NCI-H774 (cell line): ENCODE measurements at regions not wholly inside any gene's neighbourhood (a gene's known extent, or its start where the extent isn't known, plus 50 kb on each side); places are given as distances from the start of the nearest gene placed in this dataset.

Source experiments
- DNase-seq: peaks from one replicate; lab custom pipeline; 2025; lab: John Stamatoyannopoulos, UW

DNA sequence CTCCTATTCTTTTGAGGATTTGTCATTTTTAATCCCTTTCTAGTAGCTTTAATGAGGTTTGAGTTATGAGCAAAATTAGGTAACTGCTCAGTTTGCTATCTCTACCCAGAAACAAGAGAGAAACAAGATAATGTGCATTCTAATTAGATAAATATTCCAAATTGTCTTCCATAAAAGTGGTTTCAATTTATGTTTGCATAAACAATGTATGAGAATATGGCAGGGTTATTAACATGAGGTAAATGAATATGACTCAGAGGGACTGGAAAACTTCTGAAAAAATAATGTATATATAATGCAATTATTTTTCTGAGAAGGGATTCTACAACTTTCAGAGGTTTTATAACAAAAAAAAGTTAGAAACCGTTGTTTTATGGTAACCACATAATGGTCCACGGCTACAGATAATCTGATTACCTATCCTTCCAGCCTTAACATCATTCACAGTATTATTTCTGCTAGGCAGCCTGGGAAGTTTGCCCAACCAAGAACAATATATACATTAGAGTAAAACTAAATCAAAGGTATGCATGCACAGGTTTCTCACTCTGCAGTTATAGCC, 101.2 kb downstream of the CRPPA start:
- no peak for DNase-seq

DNA sequence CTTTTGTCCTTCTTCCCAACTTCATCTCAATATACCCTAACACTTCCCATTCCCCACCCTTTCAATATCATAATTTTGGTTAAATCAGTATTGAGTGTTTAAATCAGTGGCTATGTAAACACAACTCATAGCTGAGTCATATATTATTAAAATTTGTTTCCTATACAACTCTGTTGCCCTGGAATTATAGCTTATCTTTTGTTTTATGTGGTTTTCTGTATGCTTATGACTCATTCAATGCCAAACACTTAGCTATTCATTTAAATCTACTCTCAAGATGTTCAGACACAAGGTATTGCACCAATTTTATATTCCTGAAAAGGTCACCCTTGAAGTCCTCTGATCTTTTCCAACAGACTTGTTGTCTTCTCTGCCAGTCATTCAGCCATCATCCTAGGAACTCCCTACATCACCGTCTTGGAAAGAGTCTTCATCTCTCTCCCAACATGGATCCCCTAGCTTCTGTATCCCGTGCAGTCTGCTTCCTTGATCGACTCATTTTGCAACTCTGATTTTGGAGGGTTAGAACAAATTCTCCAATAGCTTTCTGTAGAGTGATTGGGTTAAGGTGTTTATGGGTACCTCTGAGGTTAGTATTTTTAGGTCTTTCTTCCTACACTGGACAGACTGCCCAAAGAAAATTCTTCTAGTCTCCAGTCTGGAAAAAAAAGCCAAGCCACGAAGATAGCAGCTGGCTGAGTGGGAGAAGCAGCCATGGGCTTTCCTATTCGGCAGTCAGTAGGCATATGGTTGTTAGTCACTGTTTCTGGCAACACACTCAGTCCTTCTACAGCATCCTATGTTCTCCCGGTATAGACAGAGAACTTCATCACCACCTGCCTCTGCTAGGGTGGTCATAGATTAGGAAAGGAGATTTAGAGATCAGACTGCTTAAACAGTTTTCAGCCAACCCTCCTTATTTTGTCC, 102.1 kb downstream of the CRPPA start:
- DNase-seq: no peak

DNA sequence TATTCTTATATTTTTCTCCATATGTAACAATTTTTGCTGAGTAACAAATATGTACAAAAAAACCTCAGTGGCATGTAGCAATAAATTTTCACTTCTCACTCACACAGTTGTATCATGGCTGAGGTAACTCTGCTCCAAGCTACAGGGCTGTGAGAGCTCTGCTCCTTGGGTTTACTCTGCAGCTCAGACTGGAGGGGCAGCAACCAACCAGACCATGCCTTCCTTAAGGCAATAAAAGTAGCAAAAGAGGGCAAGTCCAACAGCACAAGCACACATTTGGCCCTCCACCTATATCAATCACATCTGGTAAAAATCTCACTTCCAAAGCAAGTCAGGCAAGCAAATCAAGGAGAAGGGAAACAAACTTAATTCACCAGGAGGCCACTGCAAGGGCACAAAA, 102.9 kb downstream of the CRPPA start:
- DNase-seq: no peak

DNA sequence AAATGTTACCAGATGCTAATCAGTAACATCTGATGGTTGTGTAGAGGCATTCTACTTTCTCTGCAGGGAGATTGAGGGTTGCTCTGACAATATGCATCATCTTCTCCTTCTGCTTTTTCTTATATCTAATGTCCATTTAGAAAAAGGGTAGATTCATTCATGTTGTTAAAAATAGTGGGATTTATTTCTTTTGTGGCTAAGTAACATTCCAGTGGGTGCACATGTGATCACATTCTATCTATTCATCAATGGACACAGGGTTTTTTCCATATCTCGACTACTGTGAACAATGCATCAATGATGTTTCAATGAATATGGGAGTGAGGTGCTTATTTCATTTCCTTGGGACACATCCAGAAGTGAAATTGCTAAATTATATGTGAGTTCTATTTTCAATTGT, 103.9 kb downstream of the CRPPA start:
- DNase-seq: no peak

DNA sequence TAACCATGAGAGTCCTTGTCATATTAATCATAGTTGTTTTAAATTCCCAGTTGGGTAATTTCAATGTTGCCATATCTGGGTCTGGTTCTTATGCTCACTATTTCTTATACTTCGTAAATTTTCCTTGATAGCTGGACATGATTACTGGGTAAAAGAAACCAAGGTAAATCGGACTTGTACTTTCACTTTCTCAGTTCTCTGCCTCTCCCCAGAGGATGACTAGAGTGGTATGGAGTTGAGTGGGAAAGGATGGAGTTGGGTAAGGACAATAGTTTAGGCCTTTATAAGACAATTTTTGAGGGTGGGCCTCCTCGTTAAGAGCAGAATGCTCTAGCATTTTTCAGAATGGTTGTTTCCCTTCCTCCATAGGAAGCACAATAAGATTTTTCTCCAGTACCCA, 106.1 kb downstream of the CRPPA start:
- no peak for DNase-seq

DNA sequence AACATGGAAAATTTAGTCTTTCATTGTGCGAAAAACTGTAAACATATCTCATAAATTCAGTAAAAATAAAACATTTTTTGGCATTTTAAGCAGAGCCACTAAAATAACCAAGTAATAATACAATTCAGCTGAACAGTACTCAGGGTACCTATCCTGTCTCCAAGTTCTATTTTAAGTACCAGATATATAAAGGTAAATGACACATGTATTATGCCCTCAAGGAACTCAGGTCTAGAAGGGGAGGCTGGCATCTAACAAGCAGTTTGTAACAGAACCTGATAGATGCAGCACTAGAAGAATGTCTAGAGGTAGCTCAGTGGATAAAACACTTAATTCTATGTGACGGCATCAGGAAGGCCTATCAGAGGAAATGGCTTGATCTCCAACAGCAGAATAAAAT, 112.2 kb downstream of the CRPPA start:
- no peak for DNase-seq

DNA sequence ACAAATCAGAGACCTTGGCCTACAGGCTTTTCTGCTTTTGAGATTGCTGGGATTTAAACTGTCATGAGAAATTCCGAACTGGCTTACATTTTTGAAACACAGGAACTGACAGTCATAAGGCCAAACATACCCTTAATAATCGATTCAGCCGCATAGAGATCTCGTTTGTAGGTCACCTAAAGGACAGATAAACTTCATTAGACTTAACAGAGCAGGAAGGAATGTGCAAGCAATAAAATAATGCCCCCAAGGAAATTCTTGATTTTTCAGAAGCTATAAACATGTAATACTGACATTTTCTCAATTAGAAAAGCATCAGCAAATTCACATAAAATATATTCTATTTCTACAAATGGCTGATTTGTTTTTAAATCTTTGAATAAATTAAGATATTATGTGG, 120.0 kb downstream of the CRPPA start:
- DNase-seq: no peak

DNA sequence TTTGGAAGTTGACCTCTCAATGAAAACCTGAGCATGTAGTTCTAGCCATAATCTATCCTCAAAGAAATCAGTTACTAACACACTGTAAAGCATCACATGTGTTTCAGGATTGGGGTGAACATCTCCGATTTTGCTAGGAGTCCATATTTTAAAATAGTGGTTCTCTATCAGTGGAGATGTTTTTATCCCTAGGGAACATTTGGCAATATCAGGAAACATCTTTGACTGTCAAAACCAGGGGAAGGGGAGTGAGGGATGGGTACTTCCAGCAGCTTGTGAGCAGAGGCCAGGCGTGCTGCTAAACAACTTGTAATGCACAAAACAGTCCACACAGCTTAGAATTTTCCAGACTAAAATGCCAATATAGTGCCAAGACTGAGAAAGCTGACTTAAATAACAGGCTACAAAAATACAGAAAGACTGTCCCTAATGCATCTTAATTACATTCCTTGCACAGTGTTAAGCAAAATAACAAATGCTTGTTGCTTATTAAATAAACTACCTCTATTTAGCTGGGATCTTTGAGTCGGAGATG, 120.9 kb downstream of the CRPPA start:
- DNase-seq: no peak

DNA sequence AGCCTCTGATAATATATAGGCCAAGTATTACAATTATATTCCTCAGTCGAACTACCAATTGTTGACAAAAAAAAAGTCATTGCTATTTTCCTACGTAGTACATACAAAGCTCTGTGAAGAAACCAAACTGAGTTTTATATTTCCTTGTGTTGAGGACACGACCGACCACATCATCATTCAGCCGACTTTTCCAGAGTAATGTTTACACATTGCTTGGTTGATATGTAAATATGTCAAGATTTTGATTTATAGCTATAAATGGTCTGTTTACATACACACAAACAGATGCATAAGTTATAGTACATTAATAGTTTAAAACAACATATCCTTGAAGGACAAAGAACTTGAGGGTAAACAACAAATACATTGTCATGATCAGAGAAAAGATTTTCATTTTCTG, 121.5 kb downstream of the CRPPA start:
- DNase-seq: no peak

DNA sequence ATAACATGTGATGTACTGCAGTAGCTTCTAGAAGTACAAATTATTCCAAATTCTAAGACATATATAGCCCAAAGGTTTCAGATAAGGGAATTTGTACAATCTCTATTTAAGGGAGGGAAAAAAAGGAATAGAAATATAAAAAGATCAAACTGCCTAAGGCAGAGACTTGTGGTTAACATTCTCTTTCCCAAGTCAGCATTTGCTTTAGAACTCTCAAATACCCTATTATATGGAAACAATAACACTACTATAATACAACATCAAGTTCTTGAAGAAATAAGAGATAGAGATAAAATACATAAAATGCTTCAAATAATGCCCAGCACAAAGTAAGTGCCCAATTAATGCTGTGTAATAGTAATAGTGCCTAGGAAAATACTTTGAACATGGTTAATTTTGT, 123.1 kb downstream of the CRPPA start:
- no peak for DNase-seq

DNA sequence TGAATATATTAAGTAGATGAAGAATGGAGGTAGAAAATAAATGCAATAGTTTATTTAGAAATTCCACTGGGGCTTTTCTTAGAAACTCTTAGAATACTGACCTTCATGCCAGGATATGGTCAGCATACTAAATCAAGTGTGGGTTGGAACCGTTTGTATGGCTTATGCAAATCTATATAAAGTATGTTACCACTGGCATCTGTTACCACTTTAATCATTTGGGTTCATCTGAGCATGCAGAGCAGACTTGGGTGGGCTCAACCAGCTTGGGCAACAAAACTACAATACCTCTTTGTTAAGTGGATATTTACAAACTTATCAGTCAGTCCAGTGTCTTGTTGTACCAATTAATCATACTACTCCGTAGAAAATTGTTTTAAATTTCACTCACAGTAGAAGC, 125.8 kb downstream of the CRPPA start:
- DNase-seq: no peak

DNA sequence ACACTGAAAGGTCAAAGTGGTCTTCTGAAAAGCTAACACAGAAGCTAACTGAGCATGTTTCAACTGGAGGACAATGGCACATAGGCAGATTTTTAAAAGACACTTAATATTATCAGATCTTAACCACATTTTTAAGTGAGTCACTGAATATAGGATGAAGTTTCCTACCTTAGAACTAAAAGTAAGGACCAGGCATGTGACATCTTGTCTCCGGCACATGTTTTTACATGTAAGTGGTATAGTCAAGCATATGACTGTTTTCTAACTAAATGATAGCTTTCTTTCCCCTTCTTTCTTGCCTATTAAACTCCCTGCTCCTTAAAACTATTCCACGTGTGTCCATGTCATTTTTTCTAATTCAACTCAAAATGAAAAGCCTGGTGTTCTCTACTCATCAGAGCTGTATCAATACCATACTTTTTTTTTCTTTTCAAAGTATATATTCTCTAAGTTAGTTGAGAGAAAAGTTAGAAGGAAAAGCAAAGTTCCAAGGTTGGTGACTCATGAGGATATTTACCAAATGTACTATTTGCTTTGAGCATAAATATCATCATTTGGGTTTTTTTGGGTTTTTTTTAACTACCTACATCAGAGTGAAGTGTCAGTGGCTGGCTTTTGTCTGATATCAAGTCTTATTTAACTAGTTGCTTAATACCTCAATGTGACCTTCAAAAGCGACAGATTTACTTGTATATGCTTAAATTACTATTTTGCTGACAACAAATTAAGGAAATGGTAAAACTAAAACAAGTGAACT, 127.5 kb downstream of the CRPPA start:
- DNase-seq: no peak

DNA sequence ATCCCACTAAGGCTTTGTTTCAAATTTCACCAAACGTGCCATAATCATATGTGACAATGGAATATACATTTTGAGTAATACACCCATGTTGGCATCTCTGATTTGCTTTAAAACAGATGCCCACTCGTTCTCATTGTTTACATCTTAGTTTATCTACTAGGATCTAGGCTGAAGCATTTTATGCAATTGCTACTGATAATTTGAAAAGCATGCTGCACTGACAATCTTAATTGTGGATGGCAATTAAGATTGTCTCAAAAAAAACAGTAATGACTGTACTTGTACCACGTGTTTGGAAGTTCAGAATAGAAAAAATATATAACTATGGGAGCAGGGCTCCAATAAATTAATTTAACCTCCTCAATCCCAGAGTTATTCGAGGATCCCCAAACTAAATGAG, 136.8 kb downstream of the CRPPA start:
- DNase-seq: no peak

DNA sequence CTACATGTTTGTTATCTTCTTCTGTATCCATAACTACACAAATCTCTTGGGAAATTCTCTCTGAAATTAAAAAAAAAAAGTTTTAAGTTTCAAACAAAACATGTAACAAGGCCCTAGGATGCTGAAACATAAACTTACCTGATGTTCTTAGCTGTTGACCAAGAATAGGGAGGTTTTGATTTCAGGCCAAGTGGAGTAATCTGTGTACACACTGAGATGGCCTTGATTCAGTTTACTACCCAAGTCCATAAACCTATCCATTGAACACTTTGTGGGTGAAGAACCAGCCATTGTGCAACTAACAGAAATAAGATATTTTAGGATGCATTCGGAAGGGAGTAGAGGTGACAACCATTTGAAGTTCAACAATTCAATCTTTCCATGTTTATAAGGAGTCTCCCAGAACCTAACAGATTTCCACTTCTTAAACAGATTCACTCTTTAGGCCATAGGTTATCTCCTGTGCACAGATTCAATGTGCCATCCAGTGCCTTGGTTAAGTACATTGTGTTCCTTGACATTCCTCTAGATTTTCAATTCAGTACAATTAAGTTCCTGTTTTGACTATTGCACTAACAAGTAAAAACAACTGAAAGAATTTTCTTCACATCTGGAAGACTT, 143.1 kb downstream of the CRPPA start:
- DNase-seq: no peak

DNA sequence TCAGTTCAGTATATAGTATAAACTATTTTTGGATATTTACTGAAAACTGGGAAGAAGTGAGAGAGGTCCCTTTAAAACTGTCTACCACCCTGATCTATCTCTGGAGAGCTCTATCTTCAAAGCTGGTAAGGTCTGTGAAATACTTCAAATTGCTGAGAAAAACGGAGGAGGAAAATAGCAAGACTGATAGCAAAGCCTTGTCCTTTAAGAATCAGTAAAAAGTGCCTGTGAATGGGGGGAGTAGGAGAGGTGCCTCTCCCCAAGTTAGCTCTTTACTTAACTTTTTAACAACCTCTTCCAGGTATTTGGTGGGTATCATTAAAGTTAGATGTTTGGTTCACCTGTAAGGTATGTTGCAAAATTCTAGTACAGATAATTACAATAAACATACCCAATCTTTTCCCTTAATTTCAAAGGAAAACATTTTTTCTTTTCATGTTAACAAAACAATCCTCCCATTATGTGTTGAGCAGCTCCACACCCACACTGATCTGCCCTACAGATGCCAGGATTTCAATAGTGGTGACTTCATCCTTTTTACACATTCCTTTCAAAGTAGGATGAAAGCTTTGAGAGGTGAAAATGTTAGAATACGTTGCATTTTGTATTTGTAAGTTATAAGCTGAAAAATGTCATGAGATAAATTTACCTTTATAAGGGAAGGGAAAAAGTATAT, 149.2 kb downstream of the CRPPA start:
- DNase-seq: no peak

DNA sequence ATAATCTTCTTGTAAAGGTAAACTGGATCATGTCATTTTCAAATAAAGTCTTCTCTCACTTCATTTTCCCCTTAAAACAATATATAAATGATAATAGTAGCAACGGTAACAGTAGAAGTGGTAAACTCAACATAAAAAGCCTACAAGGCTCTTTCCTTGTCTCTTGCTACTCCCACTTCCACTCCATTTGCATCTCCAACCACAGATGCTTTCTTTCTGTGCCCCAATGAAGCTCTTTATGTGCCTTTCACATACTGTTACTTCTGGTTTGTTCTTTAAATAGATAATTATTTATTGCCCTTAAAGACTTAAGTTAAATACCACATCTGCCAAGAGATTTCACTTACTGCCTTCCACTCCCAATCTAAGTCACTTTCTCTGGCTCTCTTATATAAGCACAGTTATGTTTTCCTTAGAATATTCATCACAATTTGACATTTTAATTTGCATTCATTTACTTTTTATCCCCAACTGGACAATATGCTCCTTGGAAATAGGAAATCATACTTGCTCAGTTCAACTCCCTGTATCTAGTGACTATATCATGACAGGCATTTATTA, 149.9 kb downstream of the CRPPA start:
- no peak for DNase-seq

DNA sequence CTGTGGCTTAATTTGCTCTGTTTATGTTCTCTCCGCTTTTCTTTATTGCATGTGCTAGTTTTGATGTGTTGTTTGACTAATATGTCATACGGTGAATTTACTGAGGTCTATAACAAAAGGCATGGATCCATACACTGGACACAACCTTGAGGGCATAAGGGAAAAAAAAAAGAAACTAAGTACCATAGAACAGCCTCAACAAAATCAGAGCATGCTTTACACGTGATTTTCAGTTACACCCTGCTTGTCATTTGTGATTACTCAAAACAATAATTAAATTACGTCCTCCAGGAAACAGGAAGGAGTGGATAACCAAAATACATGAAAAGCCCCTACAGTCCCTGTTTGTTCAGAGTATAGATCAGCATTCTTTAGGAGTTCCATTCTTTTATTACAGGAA, 150.5 kb downstream of the CRPPA start:
- DNase-seq: no peak

DNA sequence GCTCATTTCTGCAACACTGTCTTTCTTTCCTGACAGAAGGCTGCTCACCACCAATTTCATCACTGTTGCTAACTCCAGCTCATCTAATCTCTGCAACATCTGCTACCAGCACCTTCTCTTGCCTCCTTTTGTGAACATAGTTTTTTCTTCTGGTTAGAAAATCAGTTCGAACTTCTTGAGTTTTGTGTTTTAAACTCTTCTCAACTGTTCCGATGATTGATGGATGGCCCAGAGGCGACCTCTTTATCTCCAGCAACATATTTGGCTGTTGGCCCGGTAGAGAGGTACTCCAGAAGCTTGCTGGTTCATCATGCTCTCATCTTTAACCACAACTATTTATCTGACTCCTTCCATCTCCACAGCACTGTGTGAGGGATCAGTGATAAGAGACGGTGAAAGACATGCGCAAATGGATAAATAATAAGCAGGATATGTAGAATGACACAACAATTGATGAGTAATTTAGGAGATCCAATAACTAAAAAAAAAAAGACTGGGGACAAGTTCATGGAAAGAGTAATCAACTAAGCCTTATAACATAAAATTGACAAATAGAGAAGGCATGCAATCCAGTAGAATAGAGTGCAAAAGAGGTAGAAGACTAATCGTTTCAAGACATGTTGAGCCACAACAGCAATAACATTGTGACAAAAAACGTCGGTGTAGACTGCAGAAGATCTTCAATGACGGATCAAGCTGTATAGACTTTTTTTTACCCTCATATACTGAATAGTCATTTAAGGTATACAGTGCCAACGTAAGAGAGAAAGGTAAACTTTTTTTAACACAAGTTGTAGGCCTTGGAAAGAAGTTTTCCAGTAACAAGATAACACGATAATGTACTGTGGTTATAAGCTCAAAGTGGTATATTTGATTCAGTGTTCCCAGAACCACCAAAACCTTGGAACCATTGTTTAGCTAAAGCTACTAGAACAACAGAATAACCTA, 152.2 kb downstream of the CRPPA start:
- no peak for DNase-seq

DNA sequence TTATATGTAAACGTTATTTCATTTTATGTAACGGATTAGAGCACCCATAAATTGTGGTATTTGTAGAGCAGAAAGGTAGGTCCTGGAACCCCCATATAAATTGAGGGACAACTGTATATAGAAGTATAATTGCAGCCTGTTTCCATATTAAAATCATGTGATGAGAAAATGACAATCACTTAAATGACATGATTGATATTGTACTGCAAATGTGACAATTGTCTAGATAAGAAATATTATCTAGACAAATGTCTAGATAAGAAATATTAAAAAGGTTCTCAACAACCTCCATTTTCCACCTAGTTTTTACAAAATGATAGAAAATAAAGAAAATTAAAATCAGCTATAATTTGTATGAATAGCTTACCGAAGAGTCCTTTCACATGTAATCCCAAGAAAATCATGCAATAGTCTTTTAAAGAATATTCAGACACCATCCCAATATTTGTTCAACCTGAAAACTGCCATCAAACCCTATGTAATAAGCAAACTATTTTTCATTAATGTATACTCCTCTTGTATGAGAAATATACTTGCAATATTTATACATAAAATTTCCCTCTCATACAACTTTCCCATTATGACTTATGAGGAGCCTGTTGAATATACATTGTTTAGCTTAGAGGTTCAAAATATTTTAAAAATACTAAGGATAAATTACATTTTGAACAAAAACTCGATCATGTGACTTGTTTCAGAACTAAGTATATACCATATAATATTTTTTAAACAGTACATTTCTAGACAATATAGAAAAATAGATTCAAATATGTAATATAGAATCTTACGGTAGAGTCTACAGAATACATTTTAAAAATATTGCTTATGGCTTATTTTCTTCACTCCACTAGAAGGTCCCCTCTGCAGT, 153.2 kb downstream of the CRPPA start:
- DNase-seq: no peak
